ENCODE measurements at regions not wholly inside any gene's neighbourhood (a gene's known extent, or its start where the extent isn't known, plus 50 kb on each side); places are given as distances from the start of the nearest gene placed in this dataset.

DNA sequence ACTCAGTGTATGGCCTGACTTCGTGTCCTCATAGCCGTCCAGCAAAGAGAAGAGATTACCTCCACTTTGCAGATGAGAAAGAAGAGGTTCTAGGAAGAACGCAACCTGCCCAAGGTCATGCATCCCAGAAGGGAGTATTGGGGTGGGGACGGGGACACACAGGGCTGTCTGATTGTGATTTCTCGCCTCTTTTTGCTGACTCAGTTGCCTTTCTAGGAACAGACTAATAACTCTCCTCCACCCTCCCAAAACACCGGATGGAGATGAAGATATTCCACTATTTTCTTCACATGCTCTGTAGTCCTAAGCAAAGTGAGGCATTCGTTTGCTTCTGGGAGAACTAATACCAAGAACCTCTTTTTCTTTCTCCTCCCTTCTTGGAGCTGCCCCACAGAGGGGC is 529.3 kb downstream of the MIAT start:
- DNase-seq (ENCODE audit: low read depth in 4 of 4, low spot score in 2 of 4): no peak

- DNase-seq (ENCODE audit: low read depth in 4 of 4, low spot score in 2 of 4): no peak
Measured at GRCh38 chr22:27192135-27192829, 534.9 kb downstream of the MIAT start.

- no peak for DNase-seq (ENCODE audit: low read depth in 4 of 4, low spot score in 2 of 4)
Measured at GRCh38 chr22:27193215-27193614, 535.8 kb downstream of the MIAT start.

DNA sequence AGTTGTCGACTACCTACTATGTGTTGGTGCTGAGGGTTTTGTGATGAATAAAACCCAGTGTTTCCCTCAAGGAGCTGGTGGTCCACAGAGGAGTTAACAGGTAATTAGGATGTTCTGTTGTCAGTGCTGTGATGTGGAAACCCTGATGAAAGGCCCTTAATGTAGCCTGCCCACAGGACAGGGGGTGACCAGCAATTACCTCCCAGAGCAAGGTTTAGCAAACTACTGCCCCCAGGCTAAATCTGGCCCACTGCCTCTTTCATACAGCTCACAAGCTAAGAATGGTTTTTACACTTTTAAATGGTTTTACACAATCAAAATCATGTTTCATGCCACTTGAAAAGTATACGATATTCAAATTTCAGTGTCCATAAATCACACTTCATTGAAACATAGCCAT is 536.2 kb downstream of the MIAT start:
- no peak for DNase-seq (ENCODE audit: low read depth in 4 of 4, low spot score in 2 of 4)

GRCh38 chr22:27194096-27194748 is 536.8 kb downstream of the MIAT start:
- DNase-seq (ENCODE audit: low read depth in 4 of 4, low spot score in 2 of 4): no peak

GRCh38 chr22:27195094-27195493 is 537.7 kb downstream of the MIAT start:
- no peak for DNase-seq (ENCODE audit: low read depth in 4 of 4, low spot score in 2 of 4)

- DNase-seq (ENCODE audit: low read depth in 4 of 4, low spot score in 2 of 4): no peak
Measured at GRCh38 chr22:27195494-27195893, 538.1 kb downstream of the MIAT start.

GRCh38 chr22:27196606-27197005 is 539.2 kb downstream of the MIAT start:
- no peak for DNase-seq (ENCODE audit: low read depth in 4 of 4, low spot score in 2 of 4)

- no peak for DNase-seq (ENCODE audit: low read depth in 4 of 4, low spot score in 2 of 4)
Measured at GRCh38 chr22:27197052-27197451, 539.7 kb downstream of the MIAT start.

DNA sequence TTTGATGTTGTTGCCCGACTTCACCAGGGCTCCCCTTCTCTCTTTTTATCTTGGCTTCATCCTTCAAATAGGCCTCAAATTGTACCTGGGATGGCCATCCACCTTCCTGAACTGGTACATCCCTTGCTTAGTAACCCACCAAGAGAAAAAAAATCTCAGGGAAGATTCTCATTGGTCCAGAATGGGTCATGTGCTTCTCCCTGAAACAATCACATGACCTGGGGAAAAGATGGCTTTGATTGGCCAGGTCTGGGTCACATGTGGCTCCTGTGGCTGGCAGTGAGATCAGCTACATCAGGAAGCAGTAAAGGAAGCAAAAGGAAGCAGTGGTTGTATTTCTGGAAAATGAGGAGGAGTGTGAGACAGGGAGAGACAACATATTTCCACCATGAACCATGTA is 540.2 kb downstream of the MIAT start:
- DNase-seq (ENCODE audit: low read depth in 4 of 4, low spot score in 2 of 4): no peak

DNA sequence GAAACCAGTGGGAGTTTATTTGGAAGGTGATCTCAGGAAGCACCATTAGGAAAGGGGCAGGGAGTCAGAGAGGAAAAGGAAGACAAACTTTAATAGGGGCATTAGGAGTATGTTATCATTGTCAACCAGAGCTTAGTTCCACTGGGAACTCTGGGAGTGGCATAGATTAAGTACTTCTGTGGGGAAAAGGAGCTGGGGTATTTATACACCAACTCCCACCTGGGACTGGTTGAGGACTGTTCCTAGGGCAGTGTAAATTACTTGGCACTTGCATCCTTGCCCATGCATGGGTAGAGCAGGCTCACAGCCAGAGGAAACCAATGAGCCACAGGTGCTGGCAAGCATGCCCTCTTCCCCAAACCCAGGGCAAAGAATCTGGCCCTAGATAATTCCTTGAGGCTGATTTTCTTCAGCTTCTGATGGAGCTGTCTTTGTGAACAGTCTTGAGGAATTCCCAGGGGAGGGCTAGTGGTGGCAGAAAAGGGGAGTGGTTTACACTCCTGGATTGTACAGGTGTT is 541.2 kb downstream of the MIAT start:
- no peak for DNase-seq (ENCODE audit: low read depth in 4 of 4, low spot score in 2 of 4)

GRCh38 chr22:27199354-27199753 is 542.0 kb downstream of the MIAT start:
- DNase-seq (ENCODE audit: low read depth in 4 of 4, low spot score in 2 of 4): no peak

- DNase-seq (ENCODE audit: low read depth in 4 of 4, low spot score in 2 of 4): no peak
Measured at GRCh38 chr22:27201276-27201675, 543.9 kb downstream of the MIAT start.

DNA sequence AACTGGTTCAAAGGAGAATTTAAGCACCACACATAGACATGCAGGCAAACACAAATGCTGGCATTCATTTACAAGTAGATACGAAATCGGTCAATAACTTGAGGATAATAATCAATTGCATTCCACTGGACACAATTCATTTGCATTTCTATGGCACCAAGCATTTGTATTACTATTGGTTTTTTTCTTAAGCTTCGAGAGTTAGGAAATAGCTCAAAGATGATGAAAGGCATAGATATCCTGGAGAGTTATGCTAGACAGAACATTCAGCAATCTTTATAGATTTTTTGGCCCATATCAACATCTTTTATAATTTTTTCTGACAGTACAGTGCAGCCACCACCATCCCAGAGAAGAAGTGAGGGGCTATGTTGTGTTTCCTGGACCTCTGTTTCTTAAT is 544.4 kb downstream of the MIAT start:
- DNase-seq (ENCODE audit: low read depth in 4 of 4, low spot score in 2 of 4): no peak

DNA sequence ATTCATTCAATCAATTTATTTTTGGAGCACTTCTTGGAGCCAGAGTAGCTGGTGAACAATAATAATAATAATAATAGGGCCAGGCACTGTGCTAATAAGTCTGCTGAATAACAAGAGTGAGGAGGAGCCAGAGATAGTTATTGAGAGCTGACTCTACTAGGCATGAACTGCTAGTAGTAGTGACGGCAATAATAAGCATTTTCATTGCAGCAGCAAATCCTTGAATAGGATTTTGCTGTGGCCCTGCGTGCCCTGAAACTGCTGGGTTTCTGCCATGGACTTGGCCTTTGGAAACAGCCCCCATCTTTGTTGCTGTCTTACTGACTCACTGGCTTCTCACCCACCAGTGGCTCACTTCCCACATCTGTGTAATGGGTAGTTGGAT is 545.9 kb downstream of the MIAT start:
- DNase-seq (ENCODE audit: low read depth in 4 of 4, low spot score in 2 of 4): no peak

- no peak for DNase-seq (ENCODE audit: low read depth in 4 of 4, low spot score in 2 of 4)
Measured at GRCh38 chr22:27204280-27204679, 546.9 kb downstream of the MIAT start.

DNA sequence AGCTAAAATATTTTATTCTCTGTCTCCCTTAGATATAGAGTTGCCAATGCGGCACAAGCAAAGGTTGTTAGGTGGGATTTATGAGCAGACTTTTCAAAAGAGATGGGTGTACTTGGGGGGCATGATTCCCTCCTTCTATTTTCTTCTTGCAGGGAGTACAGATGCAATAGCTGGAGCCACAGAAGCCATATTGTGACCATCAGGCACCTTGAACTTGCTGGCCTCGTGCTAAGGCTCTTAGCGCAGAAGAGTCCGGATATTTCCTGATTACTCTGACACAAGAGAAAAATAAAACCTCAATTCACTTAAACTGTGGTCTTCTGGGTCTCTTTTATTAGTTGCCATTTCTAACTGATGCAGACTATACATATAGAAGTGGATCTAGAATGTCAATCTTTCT is 547.4 kb downstream of the MIAT start:
- no peak for DNase-seq (ENCODE audit: low read depth in 4 of 4, low spot score in 2 of 4)

GRCh38 chr22:27205492-27206373 is 548.3 kb downstream of the MIAT start:
- DNase-seq (ENCODE audit: low read depth in 4 of 4, low spot score in 2 of 4): no peak

- DNase-seq (ENCODE audit: low read depth in 4 of 4, low spot score in 2 of 4): no peak
Measured at GRCh38 chr22:27206374-27207133, 549.2 kb downstream of the MIAT start.

DNA sequence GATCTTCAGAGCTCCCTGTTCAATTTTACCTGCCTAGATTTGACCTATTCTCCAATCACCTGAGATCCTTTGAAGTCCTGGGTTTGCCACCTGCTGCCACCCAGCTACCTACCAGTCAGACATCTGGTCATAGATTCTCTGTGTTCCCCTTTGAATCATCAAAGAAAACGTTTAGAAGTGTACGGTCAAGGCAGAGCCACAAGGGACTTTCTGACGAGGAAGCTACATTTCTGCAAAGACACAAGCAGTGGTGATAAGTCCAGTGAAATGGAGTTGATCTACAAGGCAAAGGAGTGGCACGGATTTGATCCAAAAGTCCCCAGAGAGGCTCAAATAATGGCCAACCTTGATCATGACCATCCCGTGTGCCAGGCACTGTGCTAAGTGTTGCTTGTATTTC is 549.9 kb downstream of the MIAT start:
- no peak for DNase-seq (ENCODE audit: low read depth in 4 of 4, low spot score in 2 of 4)

DNA sequence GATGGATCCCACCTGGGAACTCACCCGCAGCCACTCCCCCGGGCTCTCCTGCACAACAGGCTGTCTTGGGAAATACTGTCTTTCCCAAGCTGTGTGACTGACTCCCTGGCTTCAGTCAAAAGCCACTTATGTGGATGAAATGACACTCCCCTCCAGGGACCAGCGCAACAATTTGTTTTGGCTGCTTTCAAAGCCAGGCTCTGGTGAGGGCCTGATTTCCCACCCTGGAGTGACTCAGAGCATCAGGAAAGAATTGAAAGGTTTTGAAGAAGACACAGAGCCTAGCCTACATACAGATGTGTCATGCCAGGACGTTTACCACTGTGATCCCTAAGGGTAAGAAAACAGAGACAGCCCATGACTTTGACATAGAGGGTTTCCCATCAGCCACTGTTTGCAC is 550.5 kb downstream of the MIAT start:
- DNase-seq (ENCODE audit: low read depth in 4 of 4, low spot score in 2 of 4): no peak

Data from left renal cortex interstitium (tissue), 4 donors.